TTC549 (cell line): ENCODE measurements at regions not wholly inside any gene's neighbourhood (a gene's known extent, or its start where the extent isn't known, plus 50 kb on each side); places are given as distances from the start of the nearest gene placed in this dataset.
"Not testable (repeated sequence)": the region's sequence is repeated elsewhere in the genome, so short reads cannot be mapped to it uniquely, and the experiment has no call there.

Source experiments
- FAIRE-seq: peaks from 2 replicates; lab custom pipeline; 2012; peaks lifted over from hg19 to GRCh38; lab: Jason Lieb, UNC

DNA sequence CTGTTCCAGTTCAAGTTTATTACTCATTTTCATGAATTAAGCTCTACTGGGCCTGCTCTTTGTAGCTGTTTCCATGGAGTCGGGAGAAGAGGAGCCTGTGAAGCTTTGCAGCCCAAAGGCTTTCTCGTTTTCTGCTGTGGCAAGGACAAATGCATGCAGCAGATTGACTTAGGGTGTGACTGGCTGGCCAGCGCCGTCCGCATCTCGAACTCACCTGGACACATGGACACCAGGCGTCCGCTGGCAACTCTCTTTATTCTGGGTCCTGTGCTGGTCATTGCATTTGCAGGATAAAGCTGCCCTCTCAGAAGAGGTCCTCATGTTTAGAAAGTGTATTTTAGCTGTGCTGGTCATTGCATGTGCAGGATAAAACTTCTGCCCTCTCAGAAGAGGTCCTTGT, 350.4 kb downstream of the TMEM121 start:
- no peak for FAIRE-seq

DNA sequence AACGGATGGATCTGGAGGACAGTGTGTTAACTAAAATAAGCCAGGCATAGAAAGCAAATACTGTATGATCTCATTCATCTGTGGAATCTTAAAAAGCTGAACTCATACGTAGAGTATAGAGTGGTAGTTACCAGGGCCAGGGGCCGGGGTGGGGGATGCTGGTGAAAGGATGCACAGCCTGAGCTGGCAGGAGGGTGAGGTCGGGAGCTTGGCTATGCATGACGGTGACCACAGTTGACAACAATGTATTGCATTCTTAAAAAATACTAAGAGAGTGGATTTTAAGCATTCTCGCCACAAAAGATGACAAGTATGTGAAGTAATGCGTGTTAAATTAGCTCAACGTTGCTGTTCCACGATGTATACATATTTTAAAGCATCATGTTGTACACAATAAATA, 351.3 kb downstream of the TMEM121 start:
- FAIRE-seq: no peak

DNA sequence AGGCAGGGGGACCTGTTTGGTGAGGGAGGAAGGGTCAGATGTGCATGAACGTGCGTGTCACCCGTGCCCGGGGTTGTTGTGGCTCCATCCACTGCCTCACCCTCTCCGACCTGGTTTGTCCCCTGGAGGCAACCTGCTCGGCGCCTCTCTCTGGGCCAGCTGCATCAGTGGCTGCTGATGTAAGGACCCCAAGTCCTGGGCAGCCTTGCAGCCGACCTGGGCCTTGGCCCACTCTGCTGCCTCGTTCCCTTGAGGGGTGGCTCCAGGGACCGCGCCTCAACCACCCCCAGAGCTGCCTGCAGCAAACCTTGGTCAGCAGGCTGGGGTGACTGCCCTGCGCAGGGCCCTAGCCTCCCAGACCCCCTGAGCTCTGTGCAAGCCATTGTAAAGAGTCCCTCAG, 351.7 kb downstream of the TMEM121 start:
- no peak for FAIRE-seq

DNA sequence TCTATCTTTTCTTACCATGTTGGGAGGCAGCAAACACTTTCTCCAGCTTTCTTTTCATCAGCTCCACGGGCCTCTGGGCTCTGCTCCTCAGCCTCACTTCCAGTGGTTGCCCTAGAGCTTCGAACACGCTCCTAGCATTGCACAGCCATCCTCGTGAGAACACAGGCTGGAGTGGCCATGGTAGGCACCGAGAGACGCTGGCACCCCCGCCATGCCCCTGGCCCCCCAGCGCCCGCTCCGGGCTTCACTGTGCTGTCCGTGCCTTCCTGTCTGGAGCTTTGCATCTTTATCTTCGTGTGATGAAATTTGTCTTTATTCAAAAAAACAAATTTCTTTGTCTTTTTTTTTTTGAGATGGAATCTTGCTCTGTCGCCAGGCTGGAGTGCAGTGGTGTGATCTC, 352.2 kb downstream of the TMEM121 start:
- FAIRE-seq: no peak

DNA sequence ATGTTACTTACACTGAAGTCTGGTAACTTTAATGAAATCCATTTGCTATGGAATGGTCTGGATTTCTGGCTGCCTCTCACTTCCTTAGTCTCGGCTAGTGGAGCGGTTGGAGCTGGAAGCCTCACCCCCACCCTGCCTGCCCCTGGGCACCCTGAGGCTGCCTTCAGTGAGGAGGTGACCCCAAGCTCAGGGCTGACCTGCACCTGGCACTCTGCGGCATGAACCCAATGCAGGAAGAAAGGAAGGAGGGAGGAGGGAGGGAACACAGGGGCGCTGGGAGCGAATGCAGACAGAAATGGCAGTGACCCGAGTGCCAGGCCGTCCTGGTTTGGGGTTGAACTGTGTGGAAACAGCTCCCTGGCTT, 353.1 kb downstream of the TMEM121 start:
- no peak for FAIRE-seq

DNA sequence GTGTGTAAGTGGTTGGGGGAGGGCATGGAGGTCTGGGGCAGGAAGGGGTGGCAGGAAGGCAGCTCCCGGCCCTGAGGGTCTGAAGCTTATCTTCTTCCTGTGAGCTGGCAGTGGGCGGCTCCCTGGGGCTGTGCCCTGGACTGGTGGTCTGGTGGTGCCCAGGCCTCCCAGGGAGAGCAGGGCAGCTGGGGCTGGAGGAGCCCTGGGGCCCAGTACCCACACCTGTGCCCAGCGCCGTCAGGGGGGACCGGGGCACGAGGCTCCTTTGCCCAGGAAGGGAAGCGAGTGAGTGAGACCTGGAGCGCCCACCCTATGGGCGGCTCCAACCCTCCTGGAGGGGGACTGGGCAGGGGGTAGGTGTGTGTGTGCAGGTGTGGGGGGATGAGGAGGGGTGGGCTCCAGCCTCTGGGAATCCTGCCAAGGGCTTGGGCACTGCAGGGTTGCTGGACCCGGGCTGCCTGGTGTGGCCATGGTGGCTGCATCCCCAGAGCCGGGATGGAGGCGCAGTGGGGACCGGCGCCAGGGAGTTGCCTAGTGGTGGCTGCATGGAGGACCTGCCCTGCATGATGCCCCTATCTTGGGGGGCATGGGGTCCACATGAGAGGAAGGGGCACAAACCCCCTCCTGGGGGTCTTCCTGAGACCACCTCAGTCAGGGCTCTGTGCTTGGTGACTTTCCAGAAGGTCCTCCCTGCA, 353.6 kb downstream of the TMEM121 start:
- no peak for FAIRE-seq

DNA sequence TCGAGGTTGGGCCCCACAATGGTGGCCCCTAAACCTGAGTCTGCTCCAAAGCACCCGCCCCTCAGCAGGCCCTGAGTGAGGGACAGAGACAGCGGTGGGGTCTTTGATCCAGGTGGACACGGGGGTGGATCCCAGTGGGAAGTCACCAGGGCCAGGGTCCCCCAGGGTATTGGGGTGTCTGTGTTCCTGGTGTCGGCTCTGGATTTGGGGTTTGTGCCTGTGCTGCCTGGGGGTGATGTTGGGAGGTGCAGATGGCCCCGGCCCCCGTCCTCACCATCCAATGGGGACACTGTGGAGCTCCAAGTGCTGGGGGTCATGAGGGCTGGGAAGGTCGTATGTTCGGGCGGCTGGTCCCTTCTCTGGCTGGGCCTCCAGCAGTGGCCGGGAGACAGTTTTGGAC, 354.2 kb downstream of the TMEM121 start:
- no peak for FAIRE-seq

DNA sequence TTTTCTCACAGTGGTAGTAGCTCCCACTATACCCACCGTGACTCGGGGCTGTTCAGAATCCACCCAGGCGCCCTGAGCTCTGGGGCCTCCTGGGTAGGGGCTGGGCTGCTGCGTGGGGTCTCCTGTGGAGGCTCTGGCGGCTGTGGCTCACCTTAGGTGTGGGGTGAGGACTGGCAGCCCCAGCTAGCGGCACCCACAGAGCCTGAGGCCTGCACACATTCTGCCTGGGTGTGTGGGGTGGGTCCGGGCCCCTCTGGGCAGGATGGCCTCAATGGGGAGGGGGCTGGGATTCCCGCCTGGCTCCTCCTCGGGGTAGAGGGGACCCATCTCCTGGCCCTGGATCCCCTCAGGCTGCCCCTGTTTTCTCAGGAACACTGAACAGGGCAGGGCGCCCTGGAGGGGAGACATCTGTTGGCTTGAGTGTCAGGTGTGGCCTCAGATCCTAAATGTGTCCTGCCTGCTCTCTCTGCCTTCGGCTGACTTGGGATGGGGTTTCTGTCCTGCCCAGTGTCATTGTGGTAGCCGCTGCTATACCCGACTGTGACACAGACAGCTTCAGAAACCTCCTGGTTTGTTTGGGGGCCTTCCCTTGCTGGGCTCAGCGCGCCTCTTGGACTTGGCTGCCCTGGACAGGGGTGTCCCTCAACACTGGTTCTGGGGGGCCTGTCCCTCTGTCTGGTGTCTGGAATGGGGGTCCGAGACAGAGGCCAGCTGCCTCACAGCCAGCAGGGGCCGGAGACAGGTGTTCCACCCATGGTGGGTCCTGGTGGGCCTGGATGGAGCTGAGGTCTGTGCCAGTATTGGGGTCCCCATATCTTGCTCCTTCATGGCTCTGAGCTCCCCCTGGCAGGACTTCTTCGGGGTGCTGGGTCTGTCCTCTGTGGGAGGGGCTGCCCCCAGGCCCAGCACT, 354.9 kb downstream of the TMEM121 start:
- FAIRE-seq: no peak

DNA sequence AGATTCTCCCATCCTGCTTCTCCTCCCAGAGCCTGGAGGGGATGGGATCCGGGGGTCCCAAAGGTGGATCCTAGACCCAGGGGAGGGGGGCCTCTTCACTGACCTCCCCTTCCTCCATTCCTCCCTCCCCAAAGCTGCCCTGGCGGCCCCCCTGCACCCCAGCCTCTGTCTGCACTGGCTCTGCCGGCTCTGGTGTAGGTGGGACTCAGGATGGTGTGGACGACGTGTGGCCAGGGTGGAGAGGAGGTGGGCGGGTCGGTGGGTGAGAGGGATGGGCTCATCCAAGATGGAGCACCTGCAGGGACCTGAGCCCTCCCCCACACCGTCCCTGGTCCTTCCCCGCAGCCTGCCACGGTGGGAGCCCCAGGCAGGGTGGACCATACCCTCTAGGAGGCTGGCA, 355.6 kb downstream of the TMEM121 start:
- FAIRE-seq: not testable (repeated sequence)

DNA sequence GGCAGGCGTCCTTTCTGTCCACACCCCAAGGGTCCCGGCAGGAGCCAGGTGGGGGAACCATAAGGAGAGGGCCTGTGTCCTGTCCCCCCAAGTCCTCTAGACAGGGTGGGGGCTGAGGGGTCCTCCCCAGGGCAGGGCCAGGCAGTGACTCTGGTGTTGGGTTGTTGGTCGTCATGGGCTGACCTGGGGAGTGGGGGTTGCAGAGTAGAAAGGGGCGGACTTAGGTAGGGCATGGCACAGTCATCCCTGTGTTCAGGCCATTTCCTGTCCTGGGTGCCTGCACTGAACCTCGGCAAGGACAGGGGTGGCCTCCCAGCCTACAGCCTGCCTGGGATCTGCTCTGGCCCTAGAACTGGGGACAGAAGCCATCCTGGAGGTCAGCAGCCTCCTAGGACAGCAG, 356.2 kb downstream of the TMEM121 start:
- no peak for FAIRE-seq

DNA sequence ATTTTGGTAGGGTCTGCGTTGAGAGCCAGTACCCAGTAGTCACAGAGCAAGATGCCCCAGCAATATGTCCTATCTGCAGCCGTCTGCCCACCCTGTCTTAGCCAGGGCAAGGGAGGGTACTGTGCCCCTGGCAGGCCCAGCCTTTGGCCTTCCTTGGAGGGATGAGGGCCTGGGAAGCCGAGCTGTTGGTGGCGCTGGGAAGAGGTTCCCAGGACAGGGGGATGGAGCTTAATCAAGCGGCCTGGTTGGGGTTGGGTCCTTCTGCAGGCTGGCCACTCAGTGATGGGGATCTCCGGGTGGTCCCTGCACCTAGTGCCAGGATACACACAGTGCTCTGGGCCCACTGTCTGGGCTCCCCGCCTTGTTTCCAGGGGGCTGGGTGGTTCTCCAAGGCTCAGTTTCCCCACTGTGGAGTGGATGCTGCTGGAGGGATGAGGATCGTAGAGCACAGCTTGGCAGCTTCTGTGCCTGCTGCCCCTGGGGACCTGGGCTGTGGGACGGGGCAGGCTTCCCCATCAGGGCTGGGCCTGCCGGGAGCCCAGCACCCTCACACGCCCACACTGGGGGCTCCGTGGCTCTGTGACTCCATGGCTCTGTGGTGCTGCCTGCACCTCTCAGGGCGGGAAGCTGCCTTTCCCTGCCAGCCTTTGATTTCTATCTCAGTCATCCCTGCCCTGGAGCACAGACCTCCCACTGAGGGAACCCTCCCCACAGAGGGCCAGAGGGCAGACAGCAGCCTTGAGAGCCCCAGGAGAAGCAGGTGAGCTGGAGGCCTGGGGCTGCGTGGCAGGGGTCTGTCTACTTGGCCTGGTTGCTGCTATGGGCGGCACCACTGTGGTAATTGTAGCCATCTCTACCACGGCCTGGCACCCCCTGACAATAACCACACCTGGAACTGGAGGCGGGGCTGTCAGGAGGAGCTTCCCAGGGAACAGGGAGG, 357.0 kb downstream of the TMEM121 start:
- no peak for FAIRE-seq

DNA sequence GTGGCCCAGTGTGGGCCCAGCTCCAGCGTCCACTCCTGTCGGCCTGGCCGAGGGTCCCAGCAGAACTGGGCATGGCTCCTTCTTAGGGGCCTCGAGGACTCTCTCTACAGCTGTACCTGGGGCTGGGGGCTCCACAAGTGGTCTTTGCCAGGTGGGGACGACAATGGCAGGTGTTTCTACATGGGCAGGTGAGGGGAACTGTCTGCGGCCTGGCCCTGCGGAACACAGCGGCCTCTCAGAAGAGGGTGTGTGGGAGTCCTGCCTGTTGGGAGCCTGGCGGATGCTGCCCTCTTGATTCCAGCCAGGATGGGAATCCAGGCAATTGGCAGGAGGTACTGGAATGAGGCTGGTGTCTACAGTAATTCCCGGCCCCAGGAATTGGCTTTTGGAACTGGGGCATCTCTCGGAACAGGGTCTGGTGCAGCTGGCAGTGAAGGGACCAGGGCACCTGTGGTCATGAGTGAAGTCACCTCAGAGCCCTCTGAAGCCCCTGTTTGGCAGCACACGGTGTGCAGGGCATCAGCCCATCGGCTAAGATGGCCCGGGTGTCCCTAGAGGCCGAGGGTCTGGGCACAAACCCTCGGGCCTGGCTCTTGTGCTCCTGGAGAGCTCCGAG, 357.9 kb downstream of the TMEM121 start:
- not testable (repeated sequence) for FAIRE-seq

DNA sequence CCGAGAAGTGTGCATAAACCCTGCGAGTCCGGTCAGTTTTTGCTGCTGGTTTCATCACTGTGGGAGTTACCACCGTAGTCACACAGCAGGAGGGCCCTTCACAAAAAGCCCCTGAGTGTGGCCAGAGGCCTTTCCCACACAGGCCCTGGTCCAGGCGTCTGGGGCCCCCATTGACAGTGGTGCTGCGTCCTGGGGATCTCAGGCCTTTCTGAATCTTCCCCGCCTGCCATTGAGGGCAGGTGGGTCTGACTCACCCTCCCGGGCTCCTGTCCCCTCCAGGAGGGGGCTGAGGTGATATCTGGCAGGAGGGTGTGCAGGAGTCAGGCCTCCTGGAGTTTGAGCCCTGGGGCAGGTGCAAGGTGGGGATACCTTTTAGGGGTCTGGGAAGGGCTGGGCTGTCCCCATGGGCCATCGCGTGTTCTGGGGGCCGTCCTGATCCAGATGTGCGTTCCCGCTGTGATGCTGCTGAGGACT, 358.5 kb downstream of the TMEM121 start:
- no peak for FAIRE-seq

DNA sequence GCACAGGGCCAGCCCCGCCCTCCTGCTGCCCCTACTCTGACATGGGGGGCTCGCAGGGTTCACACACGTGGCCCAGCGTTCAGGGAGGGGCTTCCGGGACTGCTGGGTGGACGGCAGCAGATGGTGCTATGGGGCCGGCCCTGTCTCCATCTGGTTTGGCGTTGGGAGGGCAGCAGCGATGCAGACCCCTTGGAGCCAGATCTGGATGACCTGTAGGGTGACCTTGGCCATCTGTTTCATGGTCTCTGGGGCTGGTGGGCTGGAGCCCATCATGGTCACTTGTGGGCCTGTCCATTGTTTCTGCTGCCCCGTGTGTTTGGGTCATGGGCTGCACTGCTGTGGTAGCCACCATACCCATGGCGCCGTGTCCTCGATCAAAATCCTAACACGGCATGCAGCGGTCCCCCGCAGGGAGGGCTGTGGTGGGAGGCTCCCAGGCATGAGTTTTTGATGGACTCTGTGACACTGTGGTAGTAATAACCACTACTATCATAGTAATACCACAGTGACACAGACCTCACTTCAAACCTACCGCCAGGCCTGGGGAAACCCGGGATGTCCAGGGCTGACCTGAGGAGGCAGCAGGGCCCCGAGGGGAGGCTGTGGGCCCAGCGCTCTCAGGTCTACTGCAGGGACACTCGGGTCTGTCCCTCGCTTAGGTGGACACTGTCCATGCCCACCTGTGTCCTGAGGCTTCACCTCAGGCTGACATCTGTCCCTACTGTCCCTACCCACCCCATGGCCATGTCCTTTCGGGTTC, 359.4 kb downstream of the TMEM121 start:
- no peak for FAIRE-seq

DNA sequence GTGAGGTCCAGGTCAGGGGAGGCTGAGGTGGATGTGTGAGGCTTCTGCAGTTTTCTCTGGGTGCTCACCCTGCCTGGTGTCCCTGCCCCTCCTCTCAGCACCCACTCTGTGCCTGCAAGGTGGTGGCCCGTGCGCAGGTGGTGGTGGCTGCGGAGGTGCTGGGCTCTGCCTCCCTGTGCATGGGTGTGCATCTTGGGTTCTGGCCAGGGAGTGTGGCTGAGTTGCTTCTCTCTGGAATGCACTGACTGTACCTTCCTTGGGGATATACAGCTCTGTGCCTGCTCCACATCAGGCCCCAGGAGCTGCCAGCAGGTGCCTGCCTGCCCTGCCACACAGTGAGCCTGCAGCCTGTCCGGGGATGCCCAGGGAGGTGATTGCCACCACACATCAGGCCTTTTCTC, 360.4 kb downstream of the TMEM121 start:
- FAIRE-seq: not testable (repeated sequence)

DNA sequence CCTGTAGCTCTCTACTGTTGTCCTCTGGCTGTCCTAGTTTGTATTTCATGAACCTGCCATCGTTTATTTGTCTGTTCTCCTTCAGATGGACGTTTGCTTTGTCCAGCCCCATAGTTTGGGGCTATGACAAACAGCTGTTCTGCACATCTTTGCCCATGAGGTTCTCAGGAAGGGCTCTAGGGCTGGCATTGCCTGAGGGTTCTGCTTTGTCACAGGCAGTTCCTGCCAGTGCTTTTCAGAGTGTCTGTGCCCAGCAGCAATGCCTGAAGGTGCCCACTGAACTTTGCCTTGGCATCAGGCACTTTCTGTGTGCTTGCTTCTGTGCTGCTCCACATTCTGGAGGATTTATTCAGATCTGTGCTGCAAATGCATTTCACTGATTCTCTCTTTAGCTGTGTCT, 361.3 kb downstream of the TMEM121 start:
- no peak for FAIRE-seq

DNA sequence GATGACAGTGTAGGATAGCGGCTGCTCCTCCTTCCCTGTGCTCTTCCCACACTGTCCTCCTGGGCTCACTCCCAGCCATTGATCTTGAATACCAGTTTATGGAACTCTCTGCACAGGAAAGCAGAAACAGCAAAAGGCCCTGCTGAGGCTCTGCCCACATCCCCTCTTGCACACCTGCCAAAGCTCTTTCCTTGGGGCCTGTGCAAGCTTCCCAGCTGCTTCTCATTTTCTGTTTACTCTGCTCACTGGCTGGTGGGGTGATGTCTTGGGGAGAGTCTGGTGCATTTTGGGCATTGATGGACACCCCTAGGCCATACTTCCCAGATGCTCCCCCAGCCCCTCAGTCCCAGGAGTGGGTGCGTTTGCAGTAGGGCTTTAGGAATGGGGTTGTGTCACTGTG, 361.8 kb downstream of the TMEM121 start:
- no peak for FAIRE-seq

DNA sequence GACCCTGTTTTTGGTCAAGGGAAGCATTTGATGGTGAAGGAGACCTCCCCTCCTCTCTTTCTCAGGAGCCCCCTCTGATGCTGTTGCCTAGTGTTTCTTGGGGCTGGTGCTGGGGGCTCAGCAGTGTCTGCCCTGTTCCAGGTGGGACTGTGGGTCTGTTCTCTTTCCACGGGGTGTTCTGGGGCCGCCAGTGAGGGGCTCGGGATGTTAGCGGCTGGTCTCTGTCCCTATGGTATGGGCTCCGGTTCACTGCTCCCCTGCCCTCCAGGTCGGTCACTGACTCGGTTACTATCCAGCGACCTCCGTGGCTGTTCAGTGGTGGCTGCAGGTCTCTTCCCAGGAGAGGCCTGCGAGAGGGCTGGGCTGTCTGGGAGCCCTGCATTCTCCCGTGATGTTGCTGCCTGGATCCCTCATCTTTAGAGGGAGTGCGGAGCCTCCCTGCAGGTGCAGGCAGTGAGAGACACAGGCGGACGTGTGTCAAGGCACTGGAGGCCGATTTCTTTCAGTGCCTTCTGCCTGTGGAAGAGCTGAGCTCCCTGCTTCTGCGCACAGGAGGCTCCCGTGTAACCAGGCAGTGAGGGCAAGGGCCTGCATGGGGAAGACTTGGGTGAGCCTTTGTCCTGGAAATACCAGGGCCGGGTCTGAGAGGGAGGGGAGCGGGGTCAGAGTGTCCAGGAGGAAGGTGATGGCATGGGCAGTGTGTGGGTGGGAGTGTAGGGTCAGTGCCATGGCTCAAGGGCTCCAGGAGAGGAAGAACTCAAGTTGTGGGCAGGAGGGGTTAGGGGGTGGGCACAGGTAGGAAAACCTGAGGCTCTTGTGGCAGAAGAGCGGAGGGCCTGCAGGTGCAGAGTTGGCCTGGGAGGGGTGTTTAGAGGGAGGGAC, 362.6 kb downstream of the TMEM121 start:
- no peak for FAIRE-seq

DNA sequence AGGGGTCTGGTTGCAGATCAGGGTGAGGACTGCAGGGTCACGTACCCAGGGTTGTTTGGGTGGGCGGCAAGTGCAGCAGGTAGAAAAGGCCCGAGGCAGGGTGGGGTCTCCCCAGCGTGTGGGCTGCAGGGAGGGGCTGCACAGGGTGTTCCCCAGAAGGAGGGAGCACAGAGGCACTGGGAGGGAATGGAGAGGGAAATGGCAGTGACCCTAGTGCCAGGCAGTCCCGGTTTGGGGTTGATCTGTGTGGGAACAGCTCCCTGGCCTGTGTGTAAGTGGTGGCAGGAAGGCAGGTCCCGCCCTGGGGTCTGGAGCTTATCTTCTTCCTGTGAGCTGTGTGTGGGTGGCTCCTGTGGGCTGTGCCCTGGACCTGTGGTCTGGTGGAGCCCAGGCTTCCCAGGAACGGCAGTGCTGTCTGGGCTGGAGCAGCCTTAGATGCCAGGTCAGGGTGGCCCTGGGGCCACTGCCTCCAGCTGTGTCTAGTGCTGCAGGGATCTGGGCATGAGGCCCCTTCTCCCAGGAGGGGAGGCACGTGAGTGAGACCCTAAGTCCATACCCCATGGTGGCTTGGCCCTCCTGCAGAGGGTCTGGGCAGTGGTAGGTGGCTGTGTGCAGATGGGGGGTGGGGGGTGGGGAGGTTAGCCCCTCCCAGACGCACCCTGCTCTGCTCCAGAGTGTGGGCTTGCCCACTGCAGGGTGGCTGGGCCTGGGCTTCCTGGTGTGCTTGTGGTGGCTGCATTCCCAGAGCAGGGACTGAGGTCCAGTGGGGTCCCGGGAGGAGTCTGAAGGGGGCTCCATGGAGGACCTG, 363.5 kb downstream of the TMEM121 start:
- no peak for FAIRE-seq
